NCI-H2081 (cell line): ENCODE measurements at regions not wholly inside any gene's neighbourhood (a gene's known extent, or its start where the extent isn't known, plus 50 kb on each side); places are given as distances from the start of the nearest gene placed in this dataset.
"Not testable (repeated sequence)": the region's sequence is repeated elsewhere in the genome, so short reads cannot be mapped to it uniquely, and the experiment has no call there.

Source experiments
- DNase-seq, 2 experiments: peaks; one replicate each; lab custom pipeline; 2025; lab: John Stamatoyannopoulos, UW

GRCh38 chr13:47696674-47697073 is 304.4 kb downstream of the SUCLA2 start:
- DNase-seq: no peak

- no peak for DNase-seq
Observed at GRCh38 chr13:47687577-47687976, 313.5 kb downstream of the SUCLA2 start.

- DNase-seq: not testable (repeated sequence)
Observed at GRCh38 chr13:47685156-47685555, 315.9 kb downstream of the SUCLA2 start.

- no peak for DNase-seq
Observed at GRCh38 chr13:47680748-47681147, 320.3 kb downstream of the SUCLA2 start.

- DNase-seq: no peak
Observed at GRCh38 chr13:47679401-47679800, 321.7 kb downstream of the SUCLA2 start.

- DNase-seq: no peak
Observed at GRCh38 chr13:47678201-47678968, 322.7 kb downstream of the SUCLA2 start.

GRCh38 chr13:47675871-47676270 is 325.2 kb downstream of the SUCLA2 start:
- no peak for DNase-seq

- DNase-seq: no peak
Observed at GRCh38 chr13:47673009-47673850, 327.8 kb downstream of the SUCLA2 start.

GRCh38 chr13:47672245-47673008 is 328.6 kb downstream of the SUCLA2 start:
- DNase-seq: no peak

GRCh38 chr13:47671776-47672175 is 329.3 kb downstream of the SUCLA2 start:
- DNase-seq: no peak

- DNase-seq: no peak
Observed at GRCh38 chr13:47665043-47665442, 336.0 kb downstream of the SUCLA2 start.

GRCh38 chr13:47661076-47661475 is 340.0 kb downstream of the SUCLA2 start:
- no peak for DNase-seq

- DNase-seq: no peak
Observed at GRCh38 chr13:47656651-47657050, 344.4 kb downstream of the SUCLA2 start.

- no peak for DNase-seq
Observed at GRCh38 chr13:47650209-47650608, 350.9 kb downstream of the SUCLA2 start.

GRCh38 chr13:47647001-47647400 is 354.1 kb downstream of the SUCLA2 start:
- no peak for DNase-seq

GRCh38 chr13:47646298-47646697 is 354.8 kb downstream of the SUCLA2 start:
- no peak for DNase-seq

GRCh38 chr13:47639738-47640447 is 361.2 kb downstream of the SUCLA2 start:
- no peak for DNase-seq

GRCh38 chr13:47638627-47639026 is 362.4 kb downstream of the SUCLA2 start:
- DNase-seq: no peak

- no peak for DNase-seq
Observed at GRCh38 chr13:47632311-47632710, 368.8 kb downstream of the SUCLA2 start.

GRCh38 chr13:47628666-47629065 is 372.4 kb downstream of the SUCLA2 start:
- no peak for DNase-seq

GRCh38 chr13:47623862-47624261 is 377.2 kb downstream of the SUCLA2 start:
- DNase-seq: no peak

- DNase-seq: no peak
Observed at GRCh38 chr13:47621931-47622330, 379.1 kb downstream of the SUCLA2 start.
